NOMO-1 treated with DMSO at 0.1 percent for 48 hours (cell line): ENCODE measurements at regions not wholly inside any gene's neighbourhood (a gene's known extent, or its start where the extent isn't known, plus 50 kb on each side); places are given as distances from the start of the nearest gene placed in this dataset.
"Not testable (repeated sequence)": the region's sequence is repeated elsewhere in the genome, so short reads cannot be mapped to it uniquely, and the experiment has no call there.

Experiments
- DNase-seq: peaks from one replicate; lab custom pipeline; 2025; ENCODE audit not compliant: unreplicated experiment; lab: John Stamatoyannopoulos, UW

DNA sequence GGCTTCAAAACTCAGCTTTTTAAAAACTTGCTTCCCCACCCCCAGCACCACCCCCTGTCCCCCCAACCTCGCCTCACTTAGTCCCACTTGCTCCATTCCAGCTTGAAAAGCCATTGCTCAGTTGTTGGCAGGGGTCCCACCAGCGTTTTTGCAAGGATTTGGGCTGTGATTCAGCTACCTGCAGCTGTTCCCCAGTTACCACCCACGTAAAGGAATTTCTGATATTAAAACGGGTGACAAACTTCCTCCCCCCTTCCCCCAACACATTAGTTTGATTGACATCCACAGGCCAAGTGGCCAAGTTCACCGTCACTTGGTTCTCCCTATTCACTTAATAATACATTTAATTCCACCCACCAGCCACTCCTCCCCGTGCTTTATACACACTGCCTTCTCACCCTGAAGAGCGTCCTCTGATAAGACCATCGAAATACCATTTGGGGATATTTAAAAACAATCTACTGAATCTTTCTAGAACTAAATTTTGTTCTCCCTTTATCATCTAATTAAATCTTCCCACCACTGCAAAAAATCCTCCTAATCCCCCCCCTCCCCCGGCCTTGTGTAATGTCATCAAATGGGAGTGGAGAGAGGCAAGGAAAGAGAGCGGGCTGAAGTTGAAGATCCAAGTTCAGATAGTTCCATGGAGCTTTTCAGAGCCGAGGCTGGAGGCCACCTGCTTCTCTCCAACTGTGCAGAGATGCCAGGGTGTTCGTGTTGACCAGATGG lies 55.1 kb downstream of the SOX9 start:
- no peak for DNase-seq

DNA sequence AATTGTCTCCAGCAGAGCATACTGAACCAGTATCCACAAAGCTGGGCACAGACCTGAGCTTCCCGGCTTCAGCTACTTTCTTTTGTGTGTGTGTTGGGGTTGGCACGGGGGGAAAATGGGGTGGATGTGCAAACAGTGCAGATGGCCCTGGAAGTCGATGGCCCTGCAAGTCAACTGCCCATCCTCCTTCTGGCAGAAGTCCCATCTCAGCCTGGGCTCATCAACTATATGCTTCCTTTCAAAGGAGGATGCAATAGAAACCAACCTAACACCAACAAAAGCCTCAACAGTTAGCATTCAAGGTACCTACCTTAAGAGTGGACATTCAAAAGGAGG lies 55.7 kb downstream of the SOX9 start:
- no peak for DNase-seq

DNA sequence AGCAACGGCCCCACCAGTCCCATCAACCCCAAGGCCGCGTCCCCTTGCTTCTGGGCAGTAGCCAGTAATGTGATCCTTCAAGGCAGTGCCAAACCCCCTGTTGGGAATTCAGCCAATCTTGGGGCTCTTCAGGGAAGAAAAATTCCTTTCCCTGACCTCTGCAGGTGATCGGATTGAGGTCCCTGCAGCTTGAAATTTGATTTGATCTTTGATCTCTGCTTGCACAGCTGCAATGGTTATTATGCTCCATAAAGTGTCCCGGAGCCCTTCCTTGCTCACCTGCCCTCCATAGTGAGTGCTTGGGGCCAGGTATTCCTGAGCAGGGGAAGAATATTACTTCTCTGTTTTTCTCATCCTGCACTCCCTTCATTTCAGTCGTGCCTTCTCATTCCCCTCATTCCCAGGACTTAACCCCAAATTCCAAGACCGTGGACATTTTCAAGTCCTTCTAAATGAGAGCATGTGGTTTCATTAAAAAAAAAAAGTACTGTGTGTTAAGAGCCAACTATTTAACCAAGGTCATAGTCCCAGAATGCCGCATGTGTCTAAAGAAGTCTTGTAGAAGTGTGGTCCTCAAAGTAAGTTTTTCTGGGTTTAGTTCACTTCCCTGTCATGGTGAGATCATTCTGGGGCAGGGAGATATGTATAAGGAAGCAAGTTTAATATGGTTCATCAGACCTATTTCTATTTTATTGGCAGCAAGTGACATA lies 56.3 kb downstream of the SOX9 start:
- no peak for DNase-seq

DNA sequence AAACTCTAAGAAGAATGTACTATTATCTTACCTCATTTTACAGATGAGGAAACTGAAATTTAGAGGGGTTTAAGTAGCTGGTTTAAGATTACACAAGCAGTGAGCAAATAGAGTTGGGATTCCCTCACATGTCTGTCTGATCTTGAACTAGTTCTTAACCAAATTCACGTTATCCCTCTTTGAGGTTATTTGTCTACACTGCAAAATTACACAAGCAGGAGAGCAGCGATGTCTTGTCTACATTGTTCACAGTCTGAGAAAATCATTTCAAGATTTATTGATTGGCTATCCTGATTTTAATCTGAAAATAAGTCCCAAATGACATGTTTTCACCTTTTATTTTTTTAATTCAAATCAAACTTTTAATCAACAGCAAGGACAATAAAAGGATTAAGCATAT lies 56.9 kb downstream of the SOX9 start:
- no peak for DNase-seq

DNA sequence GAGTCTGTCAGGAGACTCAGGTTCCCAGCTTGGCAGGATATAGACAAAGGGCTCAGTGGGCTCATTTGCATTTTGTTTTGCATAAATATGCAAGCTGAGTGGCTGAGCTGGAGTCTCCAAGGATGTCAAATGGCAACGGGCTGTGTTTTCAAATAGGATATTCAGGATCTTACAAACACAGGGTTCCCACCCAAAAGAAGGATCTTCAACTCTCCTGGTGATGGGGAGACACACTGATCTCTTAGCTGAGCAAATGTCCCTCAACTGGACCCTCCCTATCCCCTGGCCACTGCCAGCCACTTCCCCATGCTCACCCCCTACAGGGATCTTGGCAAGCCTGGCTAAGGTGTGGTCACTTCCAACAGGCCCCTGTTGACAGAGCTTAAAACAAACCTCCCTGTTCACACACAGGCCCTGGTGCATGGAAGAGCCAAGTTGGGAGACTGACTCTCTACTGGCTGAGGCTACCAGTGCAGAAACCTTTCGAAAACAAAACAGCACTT lies 61.6 kb downstream of the SOX9 start:
- no peak for DNase-seq

DNA sequence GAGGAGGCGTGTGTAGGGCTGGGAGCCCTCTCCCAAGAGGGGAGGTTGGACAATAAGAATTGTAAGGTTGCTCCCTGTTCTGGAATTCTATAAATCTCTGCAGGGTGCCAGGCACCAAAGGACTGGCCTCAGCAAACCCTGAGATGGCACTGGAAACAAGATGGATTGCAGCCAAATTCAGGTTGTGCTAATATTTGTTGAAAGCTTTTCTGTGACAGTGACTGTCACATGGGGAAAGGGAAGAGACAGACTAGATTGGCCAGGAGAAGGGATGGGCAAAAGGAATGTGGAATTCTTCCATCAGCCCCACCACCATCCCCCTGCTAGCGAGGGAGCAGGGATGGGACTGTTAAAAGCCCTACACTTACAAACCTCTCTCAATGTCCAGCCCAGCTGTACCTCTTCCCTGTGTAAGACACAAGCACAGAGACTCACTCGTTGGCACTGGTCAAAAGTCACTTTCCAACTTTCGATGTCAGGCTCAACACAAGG lies 62.4 kb downstream of the SOX9 start:
- no peak for DNase-seq

DNA sequence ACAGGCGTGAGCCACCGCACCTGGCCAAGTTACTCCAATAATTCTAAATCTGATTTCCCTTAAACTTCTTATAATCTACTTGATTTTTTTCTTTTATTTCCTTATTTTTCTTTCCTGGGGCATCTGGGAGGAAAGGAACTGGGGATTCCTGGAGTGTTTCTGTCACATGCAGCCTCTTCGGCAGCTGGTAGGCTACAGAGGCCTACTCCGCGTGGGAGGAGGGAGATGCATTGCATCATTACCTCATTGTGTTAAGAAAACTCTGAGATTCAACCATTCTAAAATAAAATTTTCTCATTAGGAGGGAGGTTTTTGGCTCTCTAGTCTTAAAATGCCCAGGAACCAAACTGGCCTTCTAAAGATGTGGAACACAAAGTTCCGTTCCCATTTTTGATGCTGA lies 64.0 kb downstream of the SOX9 start:
- no peak for DNase-seq

DNA sequence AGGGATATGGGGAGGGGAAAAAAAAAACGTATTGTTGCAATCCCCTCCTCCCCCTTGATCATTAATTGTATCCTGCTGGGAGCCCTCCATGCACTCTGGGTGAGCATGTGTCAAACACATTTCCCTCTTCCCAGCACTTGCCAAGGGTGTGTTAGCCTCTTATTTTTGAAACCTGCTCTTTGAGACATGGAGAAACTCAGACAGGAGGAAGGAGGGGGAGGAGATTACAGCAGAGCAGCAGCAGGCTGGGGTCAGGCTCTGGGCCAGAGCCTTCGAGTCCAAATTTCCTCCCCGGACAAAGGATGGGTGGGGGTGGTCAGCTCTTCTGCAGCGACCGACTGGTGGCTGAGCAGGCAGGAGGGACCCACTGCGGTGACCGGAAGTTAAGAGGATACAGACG lies 64.7 kb downstream of the SOX9 start:
- no peak for DNase-seq

DNA sequence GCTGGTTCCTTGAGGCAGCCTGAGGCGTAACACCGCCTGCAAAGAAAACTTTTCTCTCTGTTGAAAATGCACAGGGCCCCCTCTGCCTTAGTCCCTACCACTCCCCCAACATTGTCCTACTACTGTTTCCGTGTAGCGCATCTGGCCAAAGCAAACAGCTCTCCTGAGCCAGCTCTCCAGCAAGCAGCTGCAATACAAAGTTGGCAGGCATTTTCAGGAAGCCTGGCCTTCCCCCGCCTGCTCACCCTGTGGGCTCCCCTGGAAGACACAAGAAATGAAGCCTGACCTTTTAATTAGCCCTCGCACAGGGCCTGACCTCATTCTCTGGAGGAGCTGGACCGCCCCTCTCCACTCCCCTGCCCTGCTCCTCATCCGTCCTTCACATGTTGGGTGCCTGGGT lies 66.7 kb downstream of the SOX9 start:
- no peak for DNase-seq

DNA sequence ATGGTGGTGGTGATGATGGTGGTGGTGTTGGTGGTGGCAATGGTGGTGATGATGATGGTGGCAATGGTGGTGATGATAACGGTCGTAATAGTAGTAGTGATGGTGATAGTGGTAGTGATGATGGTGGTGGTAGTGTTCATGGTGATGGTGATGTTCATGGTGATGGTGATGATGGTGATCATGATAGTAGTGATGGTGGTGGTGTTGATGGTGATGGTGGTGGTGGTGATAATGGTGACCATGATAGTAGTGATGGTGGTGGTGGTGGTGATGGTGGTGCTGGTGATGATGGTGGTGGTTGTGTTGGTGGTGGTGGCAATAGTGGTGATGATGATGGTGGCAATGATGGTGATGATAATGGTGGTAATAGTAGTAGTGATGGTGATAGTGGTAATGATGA lies 68.0 kb downstream of the SOX9 start:
- DNase-seq = no peak

DNA sequence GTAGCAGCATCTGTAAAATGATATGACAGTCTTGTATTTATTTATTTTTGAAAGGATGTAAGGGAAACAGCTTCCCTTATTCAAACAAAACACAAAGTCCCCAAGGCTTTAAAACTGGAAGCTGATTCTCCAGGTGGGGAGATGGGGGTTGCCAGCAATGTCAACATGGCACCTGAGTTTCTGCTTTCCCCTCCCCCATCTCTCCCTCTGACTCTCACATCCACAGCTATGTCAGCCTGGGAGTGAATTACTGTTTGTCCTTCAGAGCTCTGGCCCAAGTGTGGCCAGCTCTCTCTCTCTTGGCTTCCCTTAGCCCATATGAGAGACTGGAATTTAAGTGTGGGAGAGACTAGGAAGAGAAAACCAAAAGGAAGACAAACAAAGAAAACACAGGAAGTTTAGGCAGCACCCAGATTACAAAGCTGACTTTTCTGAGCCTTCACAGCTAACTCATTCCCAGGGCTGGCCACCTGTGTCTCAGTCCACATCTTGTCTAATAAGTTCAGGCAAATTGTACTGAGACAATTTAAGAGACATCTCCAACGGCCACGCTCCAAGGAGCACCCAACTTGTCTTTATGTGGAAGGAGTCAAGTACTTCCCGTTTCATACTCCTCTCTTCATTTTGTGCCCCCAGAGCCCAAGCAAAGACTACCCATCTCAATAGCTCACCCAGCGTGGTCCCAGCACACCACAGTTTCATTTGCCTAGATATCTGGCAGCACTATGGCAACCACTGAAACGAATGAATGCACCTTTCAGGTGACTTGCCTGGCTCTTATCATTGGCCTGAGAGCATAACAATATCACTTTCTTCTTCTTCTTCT lies 69.2 kb downstream of the SOX9 start:
- no peak for DNase-seq

DNA sequence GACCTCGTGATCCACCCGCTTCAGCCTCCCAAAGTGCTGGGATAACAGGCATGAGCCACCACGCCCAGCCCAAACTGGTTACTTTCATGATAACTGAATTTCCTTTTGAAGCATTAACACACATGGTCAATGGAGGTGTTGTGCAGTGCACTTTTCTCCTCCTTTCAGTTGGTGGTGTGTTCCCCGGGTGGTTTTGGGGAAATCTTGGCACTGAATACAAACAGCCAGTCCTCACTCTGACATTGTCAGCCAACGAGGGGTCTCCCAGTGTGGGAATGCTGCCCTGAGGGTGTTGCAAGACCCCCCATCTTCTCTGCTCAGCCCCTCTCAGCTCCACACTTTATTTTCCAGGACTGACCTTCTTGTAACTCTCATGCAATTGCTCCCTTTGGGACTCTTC lies 70.5 kb downstream of the SOX9 start:
- DNase-seq = no peak

DNA sequence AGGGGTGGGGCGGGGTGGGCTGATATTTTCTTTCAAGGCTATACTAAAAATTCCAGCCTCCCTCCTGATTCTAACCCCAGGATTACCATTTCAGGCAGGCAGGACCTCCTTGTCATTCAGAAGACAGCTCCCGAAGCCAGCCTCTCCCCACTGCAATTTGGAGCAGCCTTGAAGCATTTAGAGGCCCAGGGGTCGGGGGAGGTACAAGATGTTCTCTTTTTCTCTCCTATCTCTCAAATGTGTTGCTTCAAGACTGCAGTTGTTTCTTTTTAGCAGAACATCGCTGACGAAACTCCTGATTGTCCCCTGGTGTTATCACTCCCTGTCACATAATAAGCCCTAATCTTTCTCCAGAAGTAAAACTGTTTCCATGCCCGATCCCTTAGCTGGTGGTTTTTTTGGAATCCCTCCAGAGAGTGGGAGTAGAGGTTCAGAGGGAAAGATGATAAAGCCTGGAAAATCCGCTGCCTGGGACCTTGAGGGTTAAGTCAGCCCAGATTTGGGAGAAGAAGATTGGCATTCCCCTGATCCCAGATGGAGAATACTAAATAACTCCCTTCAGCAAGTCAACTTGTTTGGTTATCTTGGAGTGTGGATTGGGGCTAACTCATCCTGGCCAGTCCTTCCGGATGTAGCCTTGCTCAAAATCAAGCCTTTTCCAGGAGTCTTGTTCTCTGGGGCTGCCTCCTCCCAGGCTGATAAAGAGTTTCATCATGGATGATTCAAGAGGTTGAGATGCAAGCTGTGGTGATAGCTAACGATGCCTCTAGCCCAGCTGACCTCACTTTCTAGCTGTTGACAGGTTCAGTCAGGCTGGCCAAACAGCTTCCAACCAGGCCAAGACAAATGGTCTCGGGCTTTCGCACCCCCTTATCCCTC lies 71.3 kb downstream of the SOX9 start:
- DNase-seq = no peak

DNA sequence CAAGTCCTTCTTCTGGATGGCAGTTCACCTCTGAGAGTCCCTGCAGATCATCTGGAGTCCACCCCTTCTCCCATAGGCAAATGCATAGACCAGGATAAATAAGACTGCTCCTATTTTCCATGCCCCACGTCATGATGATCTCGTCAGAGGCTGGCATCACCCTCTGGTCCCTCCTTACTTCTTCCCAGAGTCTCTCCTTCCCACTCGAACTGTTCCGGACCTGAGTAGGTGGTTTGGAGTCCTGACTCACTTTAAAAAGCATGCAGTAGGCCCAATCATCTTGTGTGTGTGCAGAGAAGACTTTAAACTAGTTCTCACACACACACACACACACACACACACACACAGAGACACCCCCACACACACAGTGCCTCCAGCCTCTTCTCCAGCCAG lies 72.0 kb downstream of the SOX9 start:
- no peak for DNase-seq

DNA sequence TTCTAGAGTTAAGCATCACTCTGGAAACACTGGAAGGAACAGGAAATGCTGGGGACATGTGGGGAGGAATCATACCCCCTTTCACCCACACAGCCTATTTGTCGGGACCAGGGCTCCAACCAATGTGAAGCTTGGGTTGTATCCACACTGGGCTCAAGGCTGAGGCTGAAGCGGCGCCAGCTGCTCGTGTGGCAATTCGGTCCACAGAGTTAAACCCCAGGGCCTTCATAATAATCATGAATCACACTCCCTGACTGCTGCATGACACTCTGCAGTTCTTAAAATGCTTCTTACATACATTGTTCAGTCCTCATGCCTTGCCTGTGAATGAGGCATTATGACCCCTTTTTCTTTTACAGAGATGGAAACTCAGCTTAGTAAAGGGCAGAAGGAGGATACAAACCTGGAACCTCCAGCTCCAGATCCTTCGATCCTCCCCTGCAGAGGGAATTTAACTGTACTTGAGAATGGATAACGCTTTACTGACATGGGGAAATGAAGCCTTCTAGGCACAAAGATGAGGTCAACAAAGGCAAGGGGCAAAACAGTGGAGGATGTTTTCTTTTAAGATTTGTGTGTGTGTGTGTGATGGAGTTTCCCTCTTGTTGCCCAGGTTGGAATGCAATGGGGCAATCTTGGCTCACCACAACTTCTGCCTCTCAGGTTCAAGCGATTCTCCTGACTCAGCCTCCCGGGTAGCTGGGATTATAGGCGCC lies 72.7 kb downstream of the SOX9 start:
- no peak for DNase-seq

DNA sequence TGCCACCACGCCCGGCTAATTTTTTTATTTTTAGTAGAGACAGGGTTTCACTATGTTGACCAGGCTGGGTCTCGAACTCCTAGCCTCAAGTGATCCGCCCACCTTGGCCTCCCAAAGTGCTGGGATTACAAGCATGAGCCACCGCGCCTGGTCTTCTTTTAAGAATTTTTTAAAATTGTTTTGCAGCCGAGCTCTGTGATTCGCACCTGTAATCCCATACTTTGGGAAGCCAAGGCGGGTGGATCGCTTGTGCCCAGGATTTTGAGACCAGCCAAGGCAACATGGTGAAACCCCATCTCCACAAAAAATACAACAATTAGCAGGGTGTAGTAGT lies 73.3 kb downstream of the SOX9 start:
- DNase-seq = not testable (repeated sequence)

DNA sequence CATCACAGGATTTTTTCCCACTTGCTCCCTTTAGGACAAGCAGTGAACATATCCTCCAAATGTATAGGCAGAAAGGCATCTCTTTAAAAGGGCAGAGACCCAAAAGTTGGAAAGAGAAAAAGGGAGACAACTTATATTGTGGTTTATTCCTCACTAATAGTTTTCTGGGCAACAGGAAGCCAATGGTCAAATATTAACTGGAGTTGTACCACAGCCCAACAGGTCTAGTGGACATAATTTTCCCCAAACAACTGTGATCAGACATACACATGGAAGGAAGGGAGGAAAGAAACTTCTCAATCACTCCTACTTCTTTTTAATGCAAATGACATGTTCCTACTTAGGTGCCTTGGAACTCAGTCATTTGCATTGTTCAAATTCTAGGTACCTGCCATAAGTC lies 78.4 kb downstream of the SOX9 start:
- no peak for DNase-seq

DNA sequence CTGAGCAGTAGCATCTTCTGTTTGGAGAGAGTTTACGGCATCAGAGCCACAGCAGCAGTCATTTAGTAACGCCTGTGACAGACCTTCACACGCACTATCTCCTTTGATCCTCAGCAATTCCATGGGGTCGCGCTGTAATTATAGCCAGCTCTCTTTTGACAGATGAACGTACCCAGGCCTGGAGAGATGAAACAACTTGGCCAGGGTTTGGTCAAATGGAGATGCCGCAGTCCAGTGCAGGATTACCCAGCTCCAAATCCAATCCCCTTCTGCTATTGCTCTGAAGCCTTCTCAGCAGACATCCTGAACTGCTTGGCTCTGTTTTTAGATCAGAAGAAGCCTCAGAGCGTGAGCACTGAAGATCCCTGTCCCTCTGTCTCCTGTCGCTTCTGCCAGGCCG lies 83.9 kb downstream of the SOX9 start:
- DNase-seq = no peak

DNA sequence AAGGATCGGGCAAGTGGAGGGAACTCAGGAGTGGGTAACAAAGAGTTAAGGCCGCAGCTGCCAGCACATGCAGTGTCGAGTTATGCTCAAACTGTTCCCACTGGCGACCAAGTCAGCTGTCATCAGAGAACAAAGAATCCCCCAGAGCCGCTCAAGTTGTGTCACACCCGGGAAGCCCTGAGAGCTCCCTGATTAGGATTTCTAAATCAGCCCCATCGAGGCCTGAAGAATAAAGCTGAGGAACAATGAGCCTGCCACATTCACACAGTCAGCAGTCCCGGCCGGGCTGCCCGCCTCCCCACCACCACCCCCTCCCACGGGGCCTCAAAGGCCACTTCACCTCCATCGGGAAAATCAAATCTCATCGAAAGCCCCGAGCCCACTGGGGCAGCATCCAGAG lies 84.5 kb downstream of the SOX9 start:
- no peak for DNase-seq

DNA sequence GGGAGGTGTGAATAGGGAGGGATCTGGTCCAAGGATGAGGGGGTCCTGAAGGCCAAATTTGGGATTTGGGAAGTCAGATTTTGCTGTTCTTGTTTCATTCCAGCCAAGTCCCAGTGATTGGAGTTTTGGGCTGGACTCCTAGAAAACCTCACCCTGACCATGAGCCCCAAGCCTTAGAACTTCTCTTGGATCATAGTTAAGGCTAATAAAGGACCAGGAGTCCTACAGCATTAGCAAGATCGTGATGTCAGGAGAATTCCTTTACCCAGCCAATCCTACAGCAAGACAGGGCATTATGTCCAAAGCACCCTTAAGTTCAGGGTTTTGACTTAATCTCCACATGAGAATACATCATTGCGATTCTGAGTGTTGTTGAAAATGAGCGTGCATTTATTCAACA lies 85.0 kb downstream of the SOX9 start:
- no peak for DNase-seq
